WTC11 (cell line): ENCODE measurements at regions not wholly inside any gene's neighbourhood (a gene's known extent, or its start where the extent isn't known, plus 50 kb on each side); places are given as distances from the start of the nearest gene placed in this dataset.

Experiments used
- ATAC-seq: fragments of 200-7000 bp; cut with Tn5 transposase; 2 replicates; pipeline ENCODE4 v1.10.0; 2021; ENCODE audit warnings: mild to moderate bottlenecking, moderate library complexity
- CTCF ChIA-PET: fragments of 300-600 bp; sonication (Branson Sonifier 250); formaldehyde crosslinking; loops from one replicate; lab custom pipeline; 2021; ENCODE audit warnings: antibody characterized with exemption; lab: Charles Lee
- POLR2A ChIA-PET: fragments of 350-600 bp; sonication (Branson Sonifier 250); formaldehyde crosslinking; loops from one replicate; lab custom pipeline; 2021; ENCODE audit warnings: antibody characterized with exemption; lab: Charles Lee
- DNase-seq: peaks from one replicate; pipeline ENCODE4 v3.0.0; 2021; ENCODE audit warnings: low spot score
- H3K27ac Mint-ChIP-seq: 2 replicates; pipeline ENCODE4 v1.8.0; 2021; ENCODE audit warnings: mixed read lengths
- H3K27me3 Mint-ChIP-seq: 2 replicates; pipeline ENCODE4 v1.8.0; 2021; ENCODE audit warnings: low read depth, mild to moderate bottlenecking, moderate library complexity, mixed read lengths
- H3K36me3 Mint-ChIP-seq: 2 replicates; pipeline ENCODE4 v1.8.0; 2021; ENCODE audit warnings: mixed read lengths
- H3K4me1 Mint-ChIP-seq: 2 replicates; pipeline ENCODE4 v1.8.0; 2022; ENCODE audit warnings: mixed read lengths
- H3K4me3 Mint-ChIP-seq: 2 replicates; pipeline ENCODE4 v1.8.0; 2021; ENCODE audit warnings: mild to moderate bottlenecking, moderate library complexity, mixed read lengths
- H3K9me3 Mint-ChIP-seq: 2 replicates; pipeline ENCODE4 v1.8.0; 2021; ENCODE audit warnings: mixed read lengths
- ARID4B ChIP-seq: sonication (generic); formaldehyde crosslinking; IDR thresholded peaks from 2 replicates; pipeline ENCODE4 v1.8.0; 2023; ENCODE audit warnings: missing genetic modification reagents, mild to moderate bottlenecking, borderline replicate concordance
- ATF6 ChIP-seq: sonication (generic); formaldehyde crosslinking; IDR thresholded peaks from 2 replicates; pipeline ENCODE4 v1.8.1; 2023; ENCODE audit warnings: mild to moderate bottlenecking, missing genetic modification reagents
- CDX4 ChIP-seq: fragments of 250-450 bp; sonication (Bioruptor Pico); IDR thresholded peaks from 2 replicates; pipeline ENCODE4 v1.9.0; 2021; ENCODE audit warnings: moderate library complexity, mild to moderate bottlenecking, inconsistent platforms, borderline replicate concordance
- CREM ChIP-seq: sonication (generic); formaldehyde crosslinking; IDR thresholded peaks from 2 replicates; pipeline ENCODE4 v1.8.1; 2022; ENCODE audit warnings: mild to moderate bottlenecking, missing genetic modification reagents, moderate library complexity
- E2F1 ChIP-seq: sonication (generic); formaldehyde crosslinking; IDR thresholded peaks from 2 replicates; pipeline ENCODE4 v1.8.0; 2022; ENCODE audit warnings: mild to moderate bottlenecking, missing genetic modification reagents
- E2F4 ChIP-seq: sonication (generic); formaldehyde crosslinking; IDR thresholded peaks from 2 replicates; pipeline ENCODE4 v1.8.1; 2022; ENCODE audit warnings: low read depth, mild to moderate bottlenecking, moderate library complexity, missing genetic modification reagents, borderline replicate concordance
- KAT7 ChIP-seq: sonication (generic); formaldehyde crosslinking; IDR thresholded peaks from 2 replicates; pipeline ENCODE4 v1.8.1; 2023; ENCODE audit warnings: missing genetic modification reagents, mild to moderate bottlenecking, borderline replicate concordance
- MYBL2 ChIP-seq: sonication (generic); formaldehyde crosslinking; IDR thresholded peaks from 2 replicates; pipeline ENCODE4 v1.8.1; 2023; ENCODE audit warnings: mild to moderate bottlenecking, moderate library complexity, missing genetic modification reagents
- NFATC4 ChIP-seq: fragments of 250-450 bp; sonication (Bioruptor Pico); IDR thresholded peaks from 2 replicates; pipeline ENCODE4 v1.9.0; 2021; ENCODE audit warnings: mild to moderate bottlenecking
- SP1 ChIP-seq: sonication (generic); formaldehyde crosslinking; conservative IDR thresholded peaks from 2 replicates; pipeline ENCODE4 v1.8.1; 2022; ENCODE audit warnings: missing genetic modification reagents
- ZNF425 ChIP-seq: fragments of 250-450 bp; sonication (Bioruptor Pico); conservative IDR thresholded peaks from 2 replicates; pipeline ENCODE4 v1.9.0; 2021; ENCODE audit warnings: mild to moderate bottlenecking
- ZNF512 ChIP-seq: sonication (generic); formaldehyde crosslinking; IDR thresholded peaks from 2 replicates; pipeline ENCODE4 v1.8.1; 2022; ENCODE audit warnings: missing genetic modification reagents, borderline replicate concordance
- ZSCAN18 ChIP-seq: fragments of 250-450 bp; sonication (Bioruptor Pico); IDR thresholded peaks from 2 replicates; pipeline ENCODE4 v2.1.2; 2022; ENCODE audit warnings: mild to moderate bottlenecking, moderate library complexity

- TF ChIP-seq E2F1: no peak
- no peak for TF ChIP-seq CREM
- TF ChIP-seq ZSCAN18 (CRISPR knock-in tag): no peak
- TF ChIP-seq SP1 (CRISPR knock-in tag): no peak
These were observed 308.4 kb upstream of the MYT1L start (continued) for GRCh38 chr2:2639251-2640139.

- ChIA-PET CTCF (interaction anchor here (0.5 to 1.1 kb wide), 3 partner anchors 9 to 133 kb away, joined by 3 to 4 read pairs (median 3); no protein-coding TSS in a partner anchor), POLR2A (no interaction called here)
- Mint-ChIP-seq H3K36me3 (no peaks in the 10 kb centered on the region), H3K27ac (no peak overlapping the region), H3K9me3 (no peaks in the 10 kb centered on the region; the same call in 1 of the 2 replicates), H3K4me1 (peaks cover 3% of the 10 kb centered on the region; the same call in 1 of the 2 replicates), H3K27me3 (no peaks in the 10 kb centered on the region), H3K4me3 (no peak overlapping the region)
- DNase-seq: no peak
- ATAC-seq: no peak
- TF ChIP-seq ATF6 (CRISPR knock-in tag) (no peak), E2F4 (CRISPR knock-in tag) (no peak), E2F1 (no peak), ZNF512 (CRISPR knock-in tag) (no peak), ZNF425 (no peak), KAT7 (no peak), ARID4B (CRISPR knock-in tag) (no peak), NFATC4 (CRISPR knock-in tag) (no peak), CDX4 (CRISPR knock-in tag) (no peak), MYBL2 (CRISPR knock-in tag) (no peak)
These were observed 307.6 kb upstream of the MYT1L start for GRCh38 chr2:2638547-2639220.
